ENCODE measurements at regions not wholly inside any gene's neighbourhood (a gene's known extent, or its start where the extent isn't known, plus 50 kb on each side); places are given as distances from the start of the nearest gene placed in this dataset.
"Not testable (repeated sequence)": the region's sequence is repeated elsewhere in the genome, so short reads cannot be mapped to it uniquely, and the experiment has no call there.

- ATAC-seq, result not testable (repeated sequence)
Observed at GRCh38 chr10:124241510-124241909, 148.1 kb upstream of the CHST15 start.

GRCh38 chr10:124240839-124241291 is 147.5 kb upstream of the CHST15 start:
- no peak for ATAC-seq

- ATAC-seq, result no peak
Observed at GRCh38 chr10:124239696-124240095, 146.3 kb upstream of the CHST15 start.

- no peak for ATAC-seq
Observed at GRCh38 chr10:124239134-124239533, 145.7 kb upstream of the CHST15 start.

GRCh38 chr10:124238367-124238766 is 145.0 kb upstream of the CHST15 start:
- ATAC-seq, result peak; percentile 45

- no peak for ATAC-seq
Observed at GRCh38 chr10:124237282-124237961, 144.0 kb upstream of the CHST15 start.

GRCh38 chr10:124236816-124237215 is 143.4 kb upstream of the CHST15 start:
- ATAC-seq, result no peak

- no peak for ATAC-seq
Observed at GRCh38 chr10:124236136-124236535, 142.7 kb upstream of the CHST15 start.

GRCh38 chr10:124235232-124235631 is 141.8 kb upstream of the CHST15 start:
- no peak for ATAC-seq

- no peak for ATAC-seq
Observed at GRCh38 chr10:124233546-124234138, 140.2 kb upstream of the CHST15 start.

- ATAC-seq, result no peak
Observed at GRCh38 chr10:124232686-124233545, 139.5 kb upstream of the CHST15 start.

- peak; percentile 26 for ATAC-seq
Observed at GRCh38 chr10:124231168-124232155, 138.1 kb upstream of the CHST15 start.

GRCh38 chr10:124230635-124231167 is 137.3 kb upstream of the CHST15 start:
- ATAC-seq, result no peak

GRCh38 chr10:124229989-124230634 is 136.7 kb upstream of the CHST15 start:
- ATAC-seq, result no peak

GRCh38 chr10:124229201-124229988 is 136.0 kb upstream of the CHST15 start:
- no peak for ATAC-seq

GRCh38 chr10:124228471-124228870 is 135.1 kb upstream of the CHST15 start:
- no peak for ATAC-seq

- ATAC-seq, result no peak
Observed at GRCh38 chr10:124227988-124228387, 134.6 kb upstream of the CHST15 start.

- no peak for ATAC-seq
Observed at GRCh38 chr10:124227055-124227975, 133.9 kb upstream of the CHST15 start.
